Progenitor cell of endocrine pancreas (in vitro differentiated cells): ENCODE measurements at regions not wholly inside any gene's neighbourhood (a gene's known extent, or its start where the extent isn't known, plus 50 kb on each side); places are given as distances from the start of the nearest gene placed in this dataset.

Source experiments
- DNase-seq: peaks from one replicate; pipeline ENCODE4 v3.0.0; 2021; ENCODE audit warnings: low spot score; ENCODE audit not compliant: unreplicated experiment
- H3K27ac Mint-ChIP-seq: 2 replicates; pipeline ENCODE4 v1.8.0; 2021; ENCODE audit warnings: mild to moderate bottlenecking, moderate library complexity, mixed read lengths
- H3K27me3 Mint-ChIP-seq: 2 replicates; pipeline ENCODE4 v1.8.0; 2021; ENCODE audit warnings: mixed read lengths
- H3K36me3 Mint-ChIP-seq: 2 replicates; pipeline ENCODE4 v1.8.0; 2022; ENCODE audit warnings: mixed read lengths; ENCODE audit not compliant: insufficient read depth
- H3K4me1 Mint-ChIP-seq: 2 replicates; pipeline ENCODE4 v1.8.0; 2021; ENCODE audit warnings: low read depth, mixed read lengths
- H3K4me3 Mint-ChIP-seq: 2 replicates; pipeline ENCODE4 v1.8.0; 2021; ENCODE audit warnings: low read depth, mild to moderate bottlenecking, moderate library complexity, mixed read lengths
- H3K9me3 Mint-ChIP-seq: 2 replicates; pipeline ENCODE4 v1.8.0; 2021; ENCODE audit warnings: low read depth, mixed read lengths
- CTCF ChIP-seq: fragments of 200-600 bp; sonication (generic); IDR thresholded peaks from one replicate; pipeline ENCODE4 v1.5.0; 2021; ENCODE audit warnings: antibody characterized with exemption, mild to moderate bottlenecking; ENCODE audit not compliant: unreplicated experiment

GRCh38 chr6:169005166-169005565 is 248.5 kb downstream of the THBS2 start:
- Mint-ChIP-seq H3K36me3 (no peaks in the 10 kb centered on the region), H3K4me1 (peaks cover 2% of the 10 kb centered on the region), H3K9me3 (peaks cover 15% of the 10 kb centered on the region), H3K27me3 (no peaks in the 10 kb centered on the region), H3K27ac (no peak overlapping the region), H3K4me3 (no peak overlapping the region)
- no peak for TF ChIP-seq CTCF
- no peak for DNase-seq

DNA sequence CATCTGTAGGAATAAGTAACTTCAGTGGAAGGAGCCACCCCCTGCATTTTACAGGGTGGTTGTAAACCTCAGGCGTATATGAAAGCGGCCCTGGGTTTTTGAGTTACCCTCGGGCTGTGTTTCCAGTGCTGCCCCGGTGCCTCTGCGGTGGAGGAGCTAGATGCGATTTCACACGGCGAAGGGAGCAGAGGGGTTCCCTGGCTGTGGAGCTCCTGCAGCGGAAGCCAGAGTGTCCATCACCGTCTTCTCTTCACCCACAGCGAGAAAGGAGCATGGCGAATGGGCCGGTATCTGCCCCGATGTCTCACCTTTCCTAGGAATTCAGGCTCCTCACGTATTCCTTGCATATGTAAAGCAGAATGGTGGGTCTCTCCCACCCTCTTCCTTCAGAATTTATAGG is 253.6 kb downstream of the THBS2 start:
- H3K9me3 Mint-ChIP-seq: peaks cover 6% of the 10 kb centered on the region
- no peaks in the 10 kb centered on the region for H3K27me3 Mint-ChIP-seq
- TF ChIP-seq CTCF: no peak
- peaks cover 2% of the 10 kb centered on the region for H3K4me1 Mint-ChIP-seq
- DNase-seq: no peak
- H3K27ac Mint-ChIP-seq: no peak overlapping the region
- H3K4me3 Mint-ChIP-seq: no peak overlapping the region
- H3K36me3 Mint-ChIP-seq: no peaks in the 10 kb centered on the region

DNA sequence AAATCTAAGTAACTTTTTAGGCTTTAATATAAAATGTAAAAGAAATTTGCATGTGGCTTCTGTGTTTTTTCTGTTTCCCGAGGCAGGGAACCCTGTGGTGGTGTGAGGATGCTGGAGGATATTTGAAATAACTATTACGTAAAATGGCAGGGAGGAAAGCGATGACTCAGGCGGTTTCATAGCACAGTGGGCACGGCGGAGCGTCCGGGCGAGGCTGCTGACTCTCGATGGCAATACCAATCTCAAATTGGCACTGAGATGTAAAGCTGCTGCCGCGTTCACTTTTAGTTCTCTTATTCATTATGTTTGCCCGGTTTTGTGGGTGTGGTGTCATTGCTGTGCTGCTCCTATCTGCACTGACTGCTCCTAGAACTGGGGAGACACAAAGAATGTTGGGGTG is 254.3 kb downstream of the THBS2 start:
- Mint-ChIP-seq H3K9me3 (peaks cover 4% of the 10 kb centered on the region), H3K4me1 (peaks cover 2% of the 10 kb centered on the region), H3K4me3 (no peak overlapping the region), H3K27ac (no peak overlapping the region), H3K27me3 (no peaks in the 10 kb centered on the region), H3K36me3 (no peaks in the 10 kb centered on the region)
- no peak for TF ChIP-seq CTCF
- DNase-seq: no peak

- no peak for TF ChIP-seq CTCF
- no peak for DNase-seq
- Mint-ChIP-seq H3K36me3 (no peaks in the 10 kb centered on the region), H3K4me3 (no peak overlapping the region), H3K9me3 (no peaks in the 10 kb centered on the region), H3K27ac (no peak overlapping the region), H3K4me1 (no peaks in the 10 kb centered on the region), H3K27me3 (no peaks in the 10 kb centered on the region)
These were observed 257.4 kb downstream of the THBS2 start for GRCh38 chr6:168996356-168996625.

DNA sequence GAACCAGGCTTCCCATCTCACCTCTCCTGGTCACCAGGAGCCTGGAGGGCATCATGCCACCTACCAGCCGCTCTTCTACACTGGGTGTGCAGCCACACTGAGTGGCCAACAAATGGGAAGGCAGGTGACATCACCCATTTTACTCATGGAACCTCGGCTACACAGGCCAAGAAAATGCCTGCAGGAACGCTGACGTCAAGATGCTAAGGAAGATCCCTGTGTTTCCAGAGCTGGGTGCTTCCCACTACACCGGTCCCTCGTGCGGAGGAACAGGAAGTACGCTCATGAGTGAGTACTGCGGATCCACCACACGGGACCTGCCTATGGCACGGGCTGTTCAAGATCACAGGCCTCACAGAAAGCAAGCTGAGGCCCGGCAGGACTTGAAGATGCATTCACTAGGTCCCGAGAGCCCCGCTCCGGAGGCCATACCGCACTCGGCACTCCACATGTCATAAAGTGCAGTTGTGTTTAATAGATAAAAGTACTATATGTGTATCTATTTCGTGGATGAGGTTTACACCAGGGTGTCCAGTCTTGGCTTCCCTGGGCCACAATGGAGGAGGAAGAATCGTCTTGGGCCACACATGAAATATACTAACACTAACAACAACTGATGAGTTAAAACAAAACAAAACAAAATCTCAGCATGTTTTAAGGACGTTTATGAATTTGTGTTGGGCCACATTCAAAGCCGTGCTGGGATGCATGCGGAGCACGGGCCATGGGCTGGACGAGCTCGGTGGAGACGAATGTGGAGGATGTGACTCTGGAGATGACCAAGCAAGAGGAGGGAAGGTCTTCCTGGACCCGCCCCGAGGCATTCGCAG is 257.9 kb downstream of the THBS2 start:
- no peaks in the 10 kb centered on the region for H3K9me3 Mint-ChIP-seq
- no peaks in the 10 kb centered on the region for H3K4me1 Mint-ChIP-seq
- no peak for TF ChIP-seq CTCF
- no peaks in the 10 kb centered on the region for H3K27me3 Mint-ChIP-seq
- no peak for DNase-seq
- no peak overlapping the region for H3K4me3 Mint-ChIP-seq
- no peak overlapping the region for H3K27ac Mint-ChIP-seq
- H3K36me3 Mint-ChIP-seq: no peaks in the 10 kb centered on the region
